T-helper 2 cell treated with Interferon-gamma antibody and Interleukin-4, amounts not matched to agents 5 μg/mL and 100 μg/mL, for 36 hours (primary cell): ENCODE measurements at regions not wholly inside any gene's neighbourhood (a gene's known extent, or its start where the extent isn't known, plus 50 kb on each side); places are given as distances from the start of the nearest gene placed in this dataset.

Experiments used
- DNase-seq: peaks from one replicate; pipeline ENCODE4 v3.0.0; 2021; ENCODE audit warnings: low spot score
- H3K27ac Mint-ChIP-seq: one replicate; pipeline ENCODE4 v1.8.0; 2021; ENCODE audit warnings: mild to moderate bottlenecking, mixed read lengths
- H3K27me3 Mint-ChIP-seq: one replicate; pipeline ENCODE4 v1.8.0; 2021; ENCODE audit warnings: low read depth, mixed read lengths
- H3K36me3 Mint-ChIP-seq: one replicate; pipeline ENCODE4 v1.8.0; 2021; ENCODE audit warnings: low read depth, mixed read lengths
- H3K4me1 Mint-ChIP-seq: one replicate; pipeline ENCODE4 v1.8.0; 2021; ENCODE audit warnings: low read depth, mixed read lengths
- H3K4me3 Mint-ChIP-seq: one replicate; pipeline ENCODE4 v1.8.0; 2022; ENCODE audit warnings: mild to moderate bottlenecking, moderate library complexity, mixed read lengths
- H3K9me3 Mint-ChIP-seq: one replicate; pipeline ENCODE4 v1.8.0; 2021; ENCODE audit warnings: mixed read lengths

GRCh38 chr14:97361181-97361580 lies 564.0 kb downstream of the VRK1 start:
- Mint-ChIP-seq H3K27ac (no peak overlapping the region), H3K4me3 (no peak overlapping the region), H3K9me3 (no peaks in the 10 kb centered on the region), H3K36me3 (peaks cover 2% of the 10 kb centered on the region), H3K4me1 (peaks cover 5% of the 10 kb centered on the region), H3K27me3 (no peaks in the 10 kb centered on the region)
- no peak for DNase-seq

- Mint-ChIP-seq H3K36me3 (no peaks in the 10 kb centered on the region), H3K27ac (no peak overlapping the region), H3K9me3 (no peaks in the 10 kb centered on the region), H3K4me3 (no peak overlapping the region), H3K4me1 (peaks cover 2% of the 10 kb centered on the region), H3K27me3 (no peaks in the 10 kb centered on the region)
- DNase-seq, result no peak
These were observed 564.8 kb downstream of the VRK1 start for GRCh38 chr14:97361958-97362357.

- H3K27ac Mint-ChIP-seq, result no peak overlapping the region
- no peak for DNase-seq
- peaks cover 8% of the 10 kb centered on the region for H3K4me1 Mint-ChIP-seq
- peaks cover 8% of the 10 kb centered on the region for H3K9me3 Mint-ChIP-seq
- H3K4me3 Mint-ChIP-seq, result no peak overlapping the region
- H3K27me3 Mint-ChIP-seq, result no peaks in the 10 kb centered on the region
- H3K36me3 Mint-ChIP-seq, result no peaks in the 10 kb centered on the region
These were observed 569.2 kb downstream of the VRK1 start for GRCh38 chr14:97366400-97366799.

GRCh38 chr14:97367278-97367677 lies 570.1 kb downstream of the VRK1 start:
- H3K4me1 Mint-ChIP-seq, result peaks cover 8% of the 10 kb centered on the region
- H3K4me3 Mint-ChIP-seq, result no peak overlapping the region
- no peaks in the 10 kb centered on the region for H3K36me3 Mint-ChIP-seq
- H3K9me3 Mint-ChIP-seq, result peaks cover 11% of the 10 kb centered on the region
- no peak overlapping the region for H3K27ac Mint-ChIP-seq
- no peaks in the 10 kb centered on the region for H3K27me3 Mint-ChIP-seq
- DNase-seq, result no peak

DNA sequence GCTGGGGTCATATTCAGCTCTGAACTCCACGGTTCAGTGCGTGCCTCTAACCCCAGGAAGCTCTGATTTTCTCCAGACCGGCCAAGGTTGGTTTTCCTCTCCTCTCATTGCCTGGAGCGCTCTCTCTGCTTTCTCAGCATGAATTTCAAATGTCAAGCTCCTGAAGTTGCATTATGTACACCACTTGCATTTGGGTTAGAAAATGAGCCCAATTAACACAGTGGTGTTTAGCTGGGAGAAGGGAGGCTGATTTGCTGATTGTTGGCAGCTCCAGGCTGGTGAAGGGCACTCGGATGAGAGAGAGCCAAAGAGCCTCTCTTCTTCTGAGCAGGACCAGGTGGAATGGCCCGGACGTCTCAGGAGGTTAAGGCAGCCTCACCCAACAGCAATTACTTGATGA lies 570.9 kb downstream of the VRK1 start:
- Mint-ChIP-seq H3K27ac (no peak overlapping the region), H3K27me3 (no peaks in the 10 kb centered on the region), H3K36me3 (no peaks in the 10 kb centered on the region), H3K4me3 (no peak overlapping the region), H3K4me1 (peaks cover 8% of the 10 kb centered on the region), H3K9me3 (peaks cover 11% of the 10 kb centered on the region)
- DNase-seq, result no peak

GRCh38 chr14:97368900-97369564 lies 571.9 kb downstream of the VRK1 start:
- Mint-ChIP-seq H3K4me1 (peaks cover 13% of the 10 kb centered on the region), H3K36me3 (no peaks in the 10 kb centered on the region), H3K9me3 (peaks cover 11% of the 10 kb centered on the region), H3K4me3 (no peak overlapping the region), H3K27ac (no peak overlapping the region), H3K27me3 (no peaks in the 10 kb centered on the region)
- DNase-seq, result no peak

DNA sequence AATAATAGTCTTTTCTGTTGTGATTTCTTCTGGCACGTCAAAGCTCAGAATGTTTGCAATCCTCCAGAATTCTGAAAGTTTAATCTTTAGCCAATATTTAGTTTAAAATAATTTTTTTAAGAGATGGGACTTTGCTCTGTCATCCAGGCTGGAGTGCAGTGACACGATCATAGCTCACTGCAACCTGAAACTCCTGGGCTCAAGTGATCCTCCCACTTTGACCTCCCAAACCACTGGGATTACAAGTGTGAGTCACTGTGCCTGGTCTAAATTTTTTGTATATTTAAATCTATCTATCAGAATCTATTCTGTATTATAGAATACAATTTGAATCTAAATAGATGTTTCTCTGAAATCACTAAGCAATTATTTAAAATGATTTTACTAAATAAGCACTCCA lies 572.7 kb downstream of the VRK1 start:
- DNase-seq, result no peak
- peaks cover 11% of the 10 kb centered on the region for H3K9me3 Mint-ChIP-seq
- peaks cover 18% of the 10 kb centered on the region for H3K4me1 Mint-ChIP-seq
- H3K27me3 Mint-ChIP-seq, result no peaks in the 10 kb centered on the region
- no peak overlapping the region for H3K4me3 Mint-ChIP-seq
- H3K36me3 Mint-ChIP-seq, result no peaks in the 10 kb centered on the region
- H3K27ac Mint-ChIP-seq, result no peak overlapping the region

DNA sequence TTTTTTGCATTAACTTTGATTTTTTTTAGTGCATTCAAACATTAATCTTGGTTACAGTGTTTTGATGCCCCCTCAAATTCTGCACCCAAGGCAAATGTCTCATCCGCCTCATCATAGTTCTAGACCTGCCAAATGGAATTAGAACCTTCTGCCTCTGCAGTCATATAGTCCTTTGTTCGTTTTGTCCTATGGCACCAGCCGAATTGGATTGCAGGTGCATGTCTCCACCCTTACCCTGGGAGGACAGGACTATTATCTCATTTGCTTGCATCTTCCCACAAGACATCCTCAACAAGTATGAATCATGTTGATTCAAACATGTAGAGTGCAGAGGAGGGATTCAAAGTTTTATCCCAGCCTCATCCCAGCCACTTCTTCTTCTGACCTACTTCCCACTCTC lies 579.1 kb downstream of the VRK1 start:
- Mint-ChIP-seq H3K9me3 (peaks cover 7% of the 10 kb centered on the region), H3K4me1 (peaks cover 60% of the 10 kb centered on the region), H3K36me3 (peaks cover 8% of the 10 kb centered on the region), H3K27ac (no peak overlapping the region), H3K4me3 (no peak overlapping the region), H3K27me3 (no peaks in the 10 kb centered on the region)
- DNase-seq, result no peak

DNA sequence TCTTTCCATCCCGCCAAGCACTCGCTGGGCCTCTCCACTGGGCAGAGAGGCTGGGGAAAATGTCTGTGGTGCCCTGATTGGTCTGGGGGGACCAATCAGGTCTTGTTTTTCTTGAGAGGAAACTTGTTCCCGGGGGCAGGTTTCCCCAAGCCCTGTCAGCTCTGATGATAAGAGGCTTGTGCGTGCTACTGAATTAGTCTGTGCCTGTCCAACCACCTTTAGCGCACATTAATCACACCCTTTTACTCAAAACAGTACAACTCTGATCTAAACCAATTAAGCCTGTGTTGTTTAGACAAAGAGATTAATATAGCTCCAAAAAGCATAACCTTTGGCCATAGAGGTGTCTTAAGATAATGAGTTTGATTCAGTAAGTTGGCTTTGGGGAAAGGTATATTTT lies 580.4 kb downstream of the VRK1 start:
- Mint-ChIP-seq H3K36me3 (peaks cover 18% of the 10 kb centered on the region), H3K27ac (no peak overlapping the region), H3K4me1 (peaks cover 70% of the 10 kb centered on the region), H3K4me3 (no peak overlapping the region), H3K9me3 (peaks cover 12% of the 10 kb centered on the region), H3K27me3 (no peaks in the 10 kb centered on the region)
- DNase-seq, result no peak

- peak overlapping the region; percentile 91 for H3K27ac Mint-ChIP-seq
- peak overlapping the region; percentile 59 for H3K4me3 Mint-ChIP-seq
- peak; percentile 30 for DNase-seq
- peaks cover 65% of the 10 kb centered on the region for H3K4me1 Mint-ChIP-seq
- peaks cover 18% of the 10 kb centered on the region for H3K36me3 Mint-ChIP-seq
- H3K27me3 Mint-ChIP-seq, result no peaks in the 10 kb centered on the region
- peaks cover 12% of the 10 kb centered on the region for H3K9me3 Mint-ChIP-seq
These were observed 581.9 kb downstream of the VRK1 start for GRCh38 chr14:97379091-97379531.

DNA sequence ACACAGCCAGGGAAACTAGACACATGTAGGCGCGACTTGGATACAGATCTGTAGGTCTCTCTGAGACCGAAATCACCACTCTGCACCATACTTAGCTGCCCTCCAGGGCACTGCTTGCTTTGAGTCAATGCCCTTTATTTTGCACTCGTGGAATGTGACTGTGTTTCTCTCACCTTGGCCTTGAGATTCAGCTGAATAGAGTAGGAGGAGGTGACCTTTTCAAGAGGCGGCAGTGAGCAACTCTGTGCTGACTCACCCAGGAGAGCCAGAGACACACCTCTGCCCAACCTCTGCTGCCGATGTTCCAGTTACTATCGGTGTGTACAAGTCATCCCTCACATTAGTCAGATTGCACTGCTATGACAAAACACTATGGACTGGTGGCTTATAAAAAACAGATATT lies 583.4 kb downstream of the VRK1 start:
- peaks cover 18% of the 10 kb centered on the region for H3K36me3 Mint-ChIP-seq
- peaks cover 58% of the 10 kb centered on the region for H3K4me1 Mint-ChIP-seq
- H3K9me3 Mint-ChIP-seq, result peaks cover 12% of the 10 kb centered on the region
- peak overlapping the region; percentile 59 for H3K4me3 Mint-ChIP-seq
- peak; percentile 88 for DNase-seq
- no peaks in the 10 kb centered on the region for H3K27me3 Mint-ChIP-seq
- peak overlapping the region; percentile 91 for H3K27ac Mint-ChIP-seq

DNA sequence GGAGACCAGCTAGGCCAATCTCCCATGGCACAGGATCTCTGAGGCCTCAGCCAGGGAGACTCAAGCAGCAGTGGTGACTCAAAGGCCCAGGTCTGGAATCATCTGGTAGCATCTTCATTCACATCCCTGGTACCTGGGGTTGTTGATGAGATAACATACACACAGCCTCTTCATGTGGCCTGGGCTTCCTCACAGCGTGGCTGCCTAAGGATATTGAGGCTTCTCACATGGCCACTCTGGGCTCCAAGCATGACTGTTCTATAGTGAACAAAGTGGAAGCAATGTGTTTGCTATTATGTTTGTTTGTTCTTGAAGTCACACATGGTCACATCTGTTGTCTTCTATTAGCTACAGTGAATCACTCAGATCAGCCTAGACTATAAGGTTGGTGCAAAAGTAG lies 584.1 kb downstream of the VRK1 start:
- DNase-seq, result no peak
- Mint-ChIP-seq H3K4me3 (no peak overlapping the region), H3K36me3 (peaks cover 18% of the 10 kb centered on the region), H3K27ac (peak overlapping the region; percentile 91), H3K9me3 (peaks cover 12% of the 10 kb centered on the region), H3K4me1 (peaks cover 55% of the 10 kb centered on the region), H3K27me3 (no peaks in the 10 kb centered on the region)

DNA sequence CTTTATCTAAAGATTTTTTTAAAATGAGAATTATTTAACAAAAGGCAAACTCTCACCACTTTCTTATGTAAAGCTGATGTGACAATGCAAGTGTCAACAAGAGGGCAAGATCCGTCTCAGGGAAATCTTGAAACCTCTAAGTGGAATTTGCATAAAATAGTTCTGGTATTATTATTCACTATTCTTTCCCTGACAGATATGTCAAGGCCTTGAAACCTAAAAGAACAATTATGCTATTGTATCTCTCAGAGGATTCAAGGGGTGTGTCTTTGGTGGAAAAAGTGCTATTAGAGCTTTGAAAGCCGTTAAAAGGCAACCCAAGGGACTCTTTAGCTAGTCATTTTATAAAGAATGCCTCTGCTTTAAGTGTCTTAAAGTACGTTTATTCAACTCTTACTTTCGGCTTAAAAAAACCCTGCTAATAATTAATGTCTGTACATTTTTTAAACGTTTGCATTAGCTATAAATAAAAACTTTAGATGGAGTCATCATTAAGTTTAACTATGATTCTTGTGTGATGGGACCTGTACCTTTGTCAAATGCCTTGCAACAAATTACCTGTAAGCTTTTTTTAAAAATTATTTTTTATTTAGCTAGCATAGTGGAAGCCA lies 585.5 kb downstream of the VRK1 start:
- Mint-ChIP-seq H3K36me3 (peaks cover 18% of the 10 kb centered on the region), H3K4me1 (peaks cover 61% of the 10 kb centered on the region), H3K4me3 (no peak overlapping the region), H3K27ac (no peak overlapping the region), H3K9me3 (peaks cover 12% of the 10 kb centered on the region), H3K27me3 (no peaks in the 10 kb centered on the region)
- DNase-seq, result no peak

DNA sequence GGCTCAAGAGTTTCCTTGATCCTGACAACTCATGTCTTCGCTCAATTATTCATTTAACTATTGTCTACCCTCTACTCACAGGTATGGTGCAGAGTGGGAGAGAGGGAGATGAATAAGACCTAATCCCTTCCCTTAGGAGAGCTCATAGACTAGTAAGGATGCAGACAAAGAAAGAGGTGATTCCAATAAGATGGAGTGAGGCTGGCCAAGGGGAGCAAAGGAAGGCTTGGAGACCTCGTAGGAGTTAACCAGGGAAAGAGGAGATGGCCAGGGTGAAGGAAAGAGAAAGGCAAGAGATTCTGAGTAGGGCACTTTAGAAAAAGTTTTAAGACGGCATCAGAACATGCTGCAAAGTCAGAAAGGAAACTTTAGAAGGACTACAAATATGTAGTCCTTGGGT lies 588.5 kb downstream of the VRK1 start:
- Mint-ChIP-seq H3K4me3 (no peak overlapping the region), H3K4me1 (peaks cover 37% of the 10 kb centered on the region), H3K36me3 (peaks cover 16% of the 10 kb centered on the region), H3K27me3 (no peaks in the 10 kb centered on the region), H3K27ac (no peak overlapping the region), H3K9me3 (peaks cover 8% of the 10 kb centered on the region)
- no peak for DNase-seq
